GM18511 (cell line): ENCODE measurements at regions not wholly inside any gene's neighbourhood (a gene's known extent, or its start where the extent isn't known, plus 50 kb on each side); places are given as distances from the start of the nearest gene placed in this dataset.
"Not testable (repeated sequence)": the region's sequence is repeated elsewhere in the genome, so short reads cannot be mapped to it uniquely, and the experiment has no call there.

Source experiments
- ATAC-seq: cut with Tn5 transposase; IDR thresholded peaks from one replicate; pipeline ENCODE4 v1.9.1; 2021; ENCODE audit warnings: mild to moderate bottlenecking, moderate library complexity; ENCODE audit not compliant: unreplicated experiment

- no peak for ATAC-seq
These were observed 1622.4 kb upstream of the PCDH10 start for GRCh38 chr4:131526686-131527085.

- ATAC-seq, result no peak
These were observed 1618.0 kb upstream of the PCDH10 start for GRCh38 chr4:131531087-131531486.

- ATAC-seq, result no peak
These were observed 1614.0 kb upstream of the PCDH10 start for GRCh38 chr4:131534944-131535645.

- no peak for ATAC-seq
These were observed 1608.8 kb upstream of the PCDH10 start for GRCh38 chr4:131540256-131540655.

GRCh38 chr4:131547506-131547981 is 1601.5 kb upstream of the PCDH10 start:
- ATAC-seq, result peak; percentile 75

DNA sequence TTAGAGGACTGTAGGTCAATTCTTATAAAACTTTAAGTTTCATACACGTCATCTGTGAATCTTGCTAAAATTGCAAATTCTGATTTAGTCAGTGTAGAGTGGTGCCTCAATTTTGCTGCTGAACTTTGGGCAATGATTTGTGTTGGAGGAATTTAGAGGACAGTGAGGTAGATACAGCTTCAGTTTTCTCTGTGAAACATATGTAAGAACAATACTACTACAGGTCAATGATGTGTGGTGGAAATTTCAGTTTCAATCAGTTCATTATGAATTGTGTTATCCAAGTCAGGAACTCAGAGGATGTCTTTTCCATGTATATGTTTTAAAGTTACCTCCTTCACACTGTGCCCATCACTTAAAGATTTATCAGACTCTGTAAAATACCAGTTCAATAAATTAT is 1597.8 kb upstream of the PCDH10 start:
- ATAC-seq, result no peak

- no peak for ATAC-seq
These were observed 1583.1 kb upstream of the PCDH10 start for GRCh38 chr4:131566026-131566425.

- no peak for ATAC-seq
These were observed 1564.5 kb upstream of the PCDH10 start for GRCh38 chr4:131584587-131584986.

- no peak for ATAC-seq
These were observed 1554.0 kb upstream of the PCDH10 start for GRCh38 chr4:131595140-131595539.

GRCh38 chr4:131603705-131604104 is 1545.4 kb upstream of the PCDH10 start:
- no peak for ATAC-seq

- no peak for ATAC-seq
These were observed 1540.1 kb upstream of the PCDH10 start for GRCh38 chr4:131609039-131609438.

DNA sequence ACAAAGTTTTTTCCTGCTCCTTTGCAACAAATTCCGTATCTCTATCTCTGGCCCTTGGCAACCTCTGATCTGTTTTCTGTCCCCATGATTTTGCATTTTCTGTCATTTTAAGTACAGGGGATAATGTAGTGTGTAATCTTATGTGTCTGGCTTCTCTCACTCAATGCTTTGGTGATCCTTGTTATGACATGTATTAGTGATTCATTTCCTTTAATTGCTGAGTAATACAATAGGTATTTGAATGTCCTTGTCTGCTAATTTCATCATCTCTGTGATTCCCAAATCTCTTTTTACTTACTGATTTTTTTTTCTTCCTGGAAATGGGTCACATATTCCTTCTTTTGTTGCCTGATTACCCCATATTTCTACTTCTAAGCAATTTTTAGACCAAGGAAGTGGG is 1538.6 kb upstream of the PCDH10 start:
- ATAC-seq, result not testable (repeated sequence)

DNA sequence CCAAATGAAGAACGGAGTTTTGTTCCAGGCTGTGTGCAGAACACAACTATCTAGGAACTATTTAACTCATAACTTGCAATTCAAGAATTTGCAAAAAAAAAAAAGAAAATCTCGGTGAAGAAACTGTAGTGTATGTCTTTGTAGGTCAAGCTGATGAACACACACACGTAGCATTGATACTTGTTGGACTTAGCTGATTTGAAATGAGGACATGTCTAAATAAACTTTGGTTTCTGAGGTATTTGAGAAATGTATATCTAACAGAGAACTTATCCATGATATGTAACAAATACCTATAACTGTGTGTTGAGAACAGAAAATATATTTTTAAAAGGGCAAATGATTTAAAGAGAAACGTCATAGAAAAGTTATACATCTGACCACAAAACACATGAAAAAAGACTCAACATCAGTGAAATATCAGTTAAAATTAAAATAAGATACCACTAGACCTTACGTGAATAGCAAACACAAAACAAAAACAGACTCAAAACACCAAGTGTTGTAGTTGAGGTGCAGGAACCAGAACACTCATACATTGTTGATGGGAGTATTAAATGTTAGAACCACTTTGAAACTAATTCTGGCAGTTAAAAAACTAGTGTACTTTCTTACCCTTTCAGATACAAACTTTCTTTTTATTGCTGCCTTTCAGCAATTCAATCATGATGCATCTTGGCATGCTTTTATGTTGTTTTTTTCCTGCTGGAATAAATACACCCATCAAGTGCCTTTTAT is 1535.8 kb upstream of the PCDH10 start:
- ATAC-seq, result peak; percentile 41

DNA sequence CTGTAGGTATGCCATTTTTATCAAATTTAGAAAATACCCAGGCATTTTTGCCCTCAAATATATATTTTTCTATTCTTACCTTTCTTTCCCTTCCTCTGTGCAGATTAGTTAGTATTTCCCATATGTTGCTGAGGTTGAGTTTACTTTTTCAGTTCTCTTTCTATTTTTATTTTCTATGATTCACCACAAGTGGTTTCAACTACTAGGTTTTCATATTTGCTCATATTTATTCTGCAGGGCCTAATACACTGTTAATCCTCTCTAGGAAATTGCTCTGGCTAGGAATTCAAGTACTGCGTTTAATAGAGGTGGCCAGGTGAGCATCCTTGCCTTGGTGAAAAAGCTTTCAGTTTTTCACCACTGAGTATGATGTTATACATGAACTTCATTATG is 1535.3 kb upstream of the PCDH10 start:
- peak; percentile 60 for ATAC-seq

GRCh38 chr4:131632877-131633276 is 1516.2 kb upstream of the PCDH10 start:
- ATAC-seq, result no peak

GRCh38 chr4:131635191-131635590 is 1513.9 kb upstream of the PCDH10 start:
- no peak for ATAC-seq

DNA sequence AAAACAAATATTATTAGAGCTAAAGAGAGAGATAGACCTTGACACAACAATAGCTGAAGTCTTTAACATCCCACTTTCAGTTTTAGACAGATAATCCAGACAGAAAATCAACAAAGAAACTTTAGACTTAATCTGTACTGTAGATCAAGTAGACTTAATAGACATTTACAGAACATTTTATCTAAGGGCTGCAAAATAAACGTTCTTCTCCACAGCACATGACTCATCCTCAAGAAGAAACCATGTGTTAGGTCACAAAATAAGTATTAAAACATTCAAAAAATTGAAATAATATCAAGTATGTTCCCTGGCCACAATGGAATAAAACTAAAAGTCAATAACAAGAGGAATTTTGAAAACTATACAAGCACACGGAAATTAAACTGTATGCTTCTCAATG is 1510.3 kb upstream of the PCDH10 start:
- no peak for ATAC-seq

GRCh38 chr4:131644619-131645018 is 1504.5 kb upstream of the PCDH10 start:
- no peak for ATAC-seq

GRCh38 chr4:131649227-131649626 is 1499.9 kb upstream of the PCDH10 start:
- ATAC-seq, result no peak

- ATAC-seq, result no peak
These were observed 1498.1 kb upstream of the PCDH10 start for GRCh38 chr4:131650951-131651350.

GRCh38 chr4:131683314-131683713 is 1465.8 kb upstream of the PCDH10 start:
- not testable (repeated sequence) for ATAC-seq

DNA sequence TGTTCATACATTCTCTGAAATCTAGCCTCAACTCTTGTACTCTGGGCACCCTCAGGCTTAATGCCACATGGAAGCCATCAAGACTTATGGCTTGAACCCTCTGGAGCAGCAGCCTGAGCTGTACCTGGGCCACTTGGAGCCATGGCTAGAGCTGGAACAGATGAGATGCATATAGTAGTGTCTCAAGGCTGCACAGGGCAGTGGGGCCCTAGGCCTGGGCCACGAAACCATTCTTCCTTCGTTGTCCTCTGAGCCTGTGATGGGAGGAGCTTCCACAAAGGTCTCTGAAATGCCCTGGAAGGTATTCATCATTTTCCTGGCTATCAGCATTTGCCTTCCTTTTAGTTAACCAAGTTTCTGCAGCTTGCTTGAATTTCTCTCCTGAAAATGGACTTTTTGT is 1427.2 kb upstream of the PCDH10 start:
- no peak for ATAC-seq
